ENCODE measurements at regions not wholly inside any gene's neighbourhood (a gene's known extent, or its start where the extent isn't known, plus 50 kb on each side); places are given as distances from the start of the nearest gene placed in this dataset.

- WGBS (ENCODE audit: extremely low coverage, insufficient read length, low lambda C conversion rate): no CpG with 5 or more reads among the region's 4 CpGs
- no peak overlapping the region for H2BK12ac ChIP-seq (ENCODE audit: insufficient read length, low read depth, low read length)
Observed at GRCh38 chr13:109693213-109693612, 93.2 kb downstream of the IRS2 start.

More at GRCh38 chr13:109693213-109693612, 93.2 kb downstream of the IRS2 start:
- Histone ChIP-seq H2BK5ac (ENCODE audit: insufficient read length, low read length) (no peak overlapping the region), H3K79me1 (ENCODE audit: insufficient read depth, low read depth, low read length, poor library complexity, severe bottlenecking) (no peaks in the 10 kb centered on the region), H3K14ac (ENCODE audit: insufficient read depth, low read length) (no peak overlapping the region), H3K56ac (ENCODE audit: insufficient read length, low read depth, low read length) (no peak overlapping the region), H4K91ac (ENCODE audit: insufficient read length, low read depth, low read length) (no peak overlapping the region), H4K20me1 (ENCODE audit: control insufficient read depth, insufficient read depth, insufficient read length) (no peaks in the 10 kb centered on the region), H3K4ac (ENCODE audit: low read depth, low read length) (no peak overlapping the region), H2BK120ac (ENCODE audit: low read depth, low read length, poor library complexity, severe bottlenecking) (no peak overlapping the region), H2AFZ (ENCODE audit: low read length) (no peak overlapping the region), H3K9ac (ENCODE audit: extremely low read depth, insufficient read length, low read length) (no peak overlapping the region), H3K23ac (ENCODE audit: insufficient read length, low read depth, low read length) (no peak overlapping the region), H3K79me2 (ENCODE audit: insufficient read depth, low read length) (no peaks in the 10 kb centered on the region), H4K8ac (replicated peaks; ENCODE audit: insufficient read length, low read depth, low read length) (no peak overlapping the region), H3K27me3 (ENCODE audit: insufficient read depth, low read length) (no peaks in the 10 kb centered on the region), H3K4me2 (ENCODE audit: insufficient read depth, insufficient read length, low read length) (no peak overlapping the region), H2BK15ac (ENCODE audit: low read depth, low read length) (no peak overlapping the region), H2BK20ac (ENCODE audit: low read depth, low read length, poor library complexity, severe bottlenecking) (no peak overlapping the region), H3K9me3 (ENCODE audit: control insufficient read depth, low read depth, low read length) (no peaks in the 10 kb centered on the region), H3K18ac (ENCODE audit: insufficient read length, low read depth, low read length) (no peak overlapping the region), H4K5ac (ENCODE audit: insufficient read length, low read depth, low read length) (no peak overlapping the region), H3K27ac (ENCODE audit: insufficient read length, low read depth, low read length) (no peak overlapping the region), H3K4me1 (ENCODE audit: insufficient read depth, low read length) (peaks cover under 1% of the 10 kb centered on the region), H3K23me2 (ENCODE audit: insufficient read length, low read depth, low read length, poor library complexity, severe bottlenecking) (no peaks in the 10 kb centered on the region), H2AK5ac (ENCODE audit: insufficient read length, low read length) (no peak overlapping the region), H3T11ph (ENCODE audit: low read length) (no peak overlapping the region)
- H3K36me3 Mint-ChIP-seq (ENCODE audit: insufficient read depth in 1 of 3, low read depth in 3 of 3): no peaks in the 10 kb centered on the region
- peaks cover 7 to 17% of the 10 kb centered on the region in 2 experiments for H3K4me1 Mint-ChIP-seq
- H3K27me3 Mint-ChIP-seq (ENCODE audit: low read depth): no peaks in the 10 kb centered on the region; the same call in 1 of the 2 replicates
- TF ChIP-seq, protein P1, sequence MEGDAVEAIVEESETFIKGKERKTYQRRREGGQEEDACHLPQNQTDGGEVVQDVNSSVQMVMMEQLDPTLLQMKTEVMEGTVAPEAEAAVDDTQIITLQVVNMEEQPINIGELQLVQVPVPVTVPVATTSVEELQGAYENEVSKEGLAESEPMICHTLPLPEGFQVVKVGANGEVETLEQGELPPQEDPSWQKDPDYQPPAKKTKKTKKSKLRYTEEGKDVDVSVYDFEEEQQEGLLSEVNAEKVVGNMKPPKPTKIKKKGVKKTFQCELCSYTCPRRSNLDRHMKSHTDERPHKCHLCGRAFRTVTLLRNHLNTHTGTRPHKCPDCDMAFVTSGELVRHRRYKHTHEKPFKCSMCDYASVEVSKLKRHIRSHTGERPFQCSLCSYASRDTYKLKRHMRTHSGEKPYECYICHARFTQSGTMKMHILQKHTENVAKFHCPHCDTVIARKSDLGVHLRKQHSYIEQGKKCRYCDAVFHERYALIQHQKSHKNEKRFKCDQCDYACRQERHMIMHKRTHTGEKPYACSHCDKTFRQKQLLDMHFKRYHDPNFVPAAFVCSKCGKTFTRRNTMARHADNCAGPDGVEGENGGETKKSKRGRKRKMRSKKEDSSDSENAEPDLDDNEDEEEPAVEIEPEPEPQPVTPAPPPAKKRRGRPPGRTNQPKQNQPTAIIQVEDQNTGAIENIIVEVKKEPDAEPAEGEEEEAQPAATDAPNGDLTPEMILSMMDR (conservative IDR thresholded peaks at IDR 0.05): no peak
- H3K9me3 Mint-ChIP-seq: no peaks in the 10 kb centered on the region; a peak in 1 of 5 replicates
- H3K4me3 Mint-ChIP-seq: no peak overlapping the region
- H3K27ac Mint-ChIP-seq: no peak overlapping the region
- DNase-seq: no peak

Measured in H9 (cell line).